Stimulated activated CD4-positive, alpha-beta T cell treated with anti-CD3 and anti-CD28 coated beads, Interleukin-4, amount 100 ng/mL, for 48 hours (primary cell): ENCODE measurements at regions not wholly inside any gene's neighbourhood (a gene's known extent, or its start where the extent isn't known, plus 50 kb on each side); places are given as distances from the start of the nearest gene placed in this dataset.

Experiments
- DNase-seq, 2 donors: peaks; one replicate each; pipeline ENCODE4 v3.0.0-alpha.2; 2020; ENCODE audit warnings: low read depth in 2 of 2

DNA sequence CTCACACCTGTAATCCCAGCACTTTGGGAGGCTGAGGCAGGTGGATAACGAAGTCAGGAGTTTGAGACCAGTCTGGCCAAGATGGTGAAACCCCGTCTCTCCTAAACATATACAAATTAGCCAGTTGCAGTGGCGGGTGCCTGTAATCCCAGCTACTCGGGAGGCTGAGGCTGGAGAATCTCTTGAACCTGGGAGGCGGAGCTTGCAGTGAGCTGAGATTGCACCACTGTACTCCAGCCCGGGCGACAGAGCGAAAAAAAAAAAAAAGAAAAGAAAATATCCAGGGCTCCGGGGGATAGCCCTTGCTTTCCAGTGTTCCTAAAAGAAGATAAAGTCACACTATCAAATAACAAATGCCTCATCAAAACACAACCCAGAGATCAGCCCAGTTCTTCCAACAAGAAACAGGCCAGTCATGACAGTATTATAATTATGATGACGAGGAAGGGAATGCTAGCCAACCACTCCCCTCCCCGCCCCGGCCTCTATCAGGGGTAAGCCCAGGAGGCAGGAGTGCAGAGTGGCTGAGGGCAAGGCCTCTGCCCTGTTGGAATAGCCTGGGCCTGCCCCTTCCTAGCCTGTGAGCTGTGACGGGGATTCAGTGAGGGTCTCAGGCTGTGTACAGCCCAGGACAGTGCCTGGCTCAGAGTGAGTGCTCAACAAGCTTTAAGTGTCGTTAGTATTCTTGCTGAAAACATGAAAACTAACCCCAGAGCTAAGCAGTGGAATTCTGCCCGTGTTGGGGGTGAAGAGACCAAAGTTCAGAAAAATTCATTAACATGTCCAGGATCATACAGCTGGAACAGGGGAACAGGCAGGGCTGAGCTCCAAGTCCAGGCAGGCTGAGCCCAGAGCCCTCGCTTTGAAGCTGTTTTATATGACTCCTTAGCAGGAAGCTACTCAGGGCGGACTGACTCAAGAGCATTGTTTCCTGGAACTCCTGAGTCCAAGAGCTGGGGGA lies 54.3 kb downstream of the FAM241B start:
- no peak for DNase-seq

- DNase-seq = no peak
Measured at GRCh38 chr10:69684981-69685353, 54.9 kb downstream of the FAM241B start.

- no peak for DNase-seq
Measured at GRCh38 chr10:69685426-69685801, 55.4 kb downstream of the FAM241B start.

DNA sequence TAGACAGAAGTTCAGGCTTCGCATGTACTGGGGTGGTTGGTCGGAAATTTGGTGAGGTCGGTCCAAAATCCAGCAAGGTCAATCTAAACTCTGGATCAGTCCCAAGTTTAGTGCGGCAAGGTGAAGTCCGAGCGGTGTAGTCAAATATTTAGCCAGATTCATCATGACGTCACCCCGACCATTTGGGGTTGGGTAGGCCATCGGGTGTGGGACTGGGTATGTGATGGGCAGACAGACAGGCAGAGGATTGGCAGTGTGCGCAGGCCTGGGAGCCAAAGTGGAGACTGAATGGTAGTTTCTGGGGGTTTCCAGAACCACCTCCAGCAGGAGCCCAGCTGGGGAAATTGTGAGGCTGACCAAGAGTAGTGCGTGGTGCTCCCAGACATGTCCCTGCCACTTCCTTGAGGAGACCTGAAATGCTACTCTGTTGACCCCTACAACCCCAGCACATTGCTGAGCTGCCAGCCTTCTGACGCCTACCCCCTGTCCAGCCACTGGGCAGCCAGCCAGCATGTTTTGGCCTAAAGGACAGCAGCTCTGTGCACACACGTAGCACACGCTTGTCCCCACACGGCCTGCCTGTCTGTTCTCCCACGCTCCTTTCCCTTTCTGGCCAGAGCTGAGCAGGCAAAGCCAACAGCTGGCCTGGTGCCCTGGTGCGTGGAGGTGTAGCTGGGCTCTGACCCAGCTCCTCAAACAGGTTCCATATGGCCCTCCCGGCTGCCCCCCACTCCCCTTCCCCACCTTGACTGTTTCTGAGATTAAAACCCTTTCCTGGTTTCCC lies 55.9 kb downstream of the FAM241B start:
- DNase-seq = no peak

GRCh38 chr10:69686866-69687265 lies 56.8 kb downstream of the FAM241B start:
- no peak for DNase-seq

DNA sequence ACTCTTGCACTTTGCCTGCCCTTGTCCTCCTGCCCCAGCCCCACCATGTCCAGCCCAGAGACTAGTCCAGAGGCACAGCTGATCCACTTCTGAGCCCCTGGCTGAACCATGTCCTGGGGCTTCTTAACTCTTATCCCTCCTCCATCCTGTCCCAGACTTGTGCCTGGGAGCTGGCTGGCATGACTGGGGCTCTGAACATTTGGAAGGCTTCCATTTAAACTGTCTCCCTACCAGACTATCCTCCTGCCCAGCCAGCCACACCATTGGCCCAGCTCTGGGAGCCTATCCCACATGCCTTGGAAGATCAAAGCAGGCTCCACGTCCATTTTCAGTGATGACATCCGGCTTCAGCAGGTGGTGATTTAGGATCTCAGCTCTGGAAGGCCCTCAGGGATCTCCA lies 57.4 kb downstream of the FAM241B start:
- DNase-seq = no peak

DNA sequence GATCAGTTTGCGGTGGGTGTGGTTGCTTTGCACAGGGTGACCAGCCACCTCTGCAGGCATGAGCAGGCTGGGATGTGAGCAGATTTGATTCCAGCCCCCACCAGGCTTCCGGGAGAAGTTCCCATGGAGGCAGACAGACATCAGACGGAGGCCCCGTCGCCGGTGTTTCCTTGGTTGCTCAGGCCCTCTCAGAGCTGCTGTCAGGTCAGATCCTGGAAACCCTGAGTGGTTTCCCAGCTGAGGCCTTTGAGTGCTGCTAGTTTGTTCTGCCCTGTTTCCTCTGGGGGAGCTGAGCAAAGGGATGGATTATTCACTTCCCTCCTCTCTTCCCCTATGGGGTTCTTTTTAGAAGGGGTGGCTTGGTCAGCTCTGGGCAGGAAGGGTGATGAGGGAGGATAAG lies 62.2 kb downstream of the FAM241B start:
- no peak for DNase-seq

- no peak for DNase-seq
Measured at GRCh38 chr10:69692891-69693290, 62.8 kb downstream of the FAM241B start.

GRCh38 chr10:69693886-69694285 lies 63.8 kb downstream of the FAM241B start:
- no peak for DNase-seq

DNA sequence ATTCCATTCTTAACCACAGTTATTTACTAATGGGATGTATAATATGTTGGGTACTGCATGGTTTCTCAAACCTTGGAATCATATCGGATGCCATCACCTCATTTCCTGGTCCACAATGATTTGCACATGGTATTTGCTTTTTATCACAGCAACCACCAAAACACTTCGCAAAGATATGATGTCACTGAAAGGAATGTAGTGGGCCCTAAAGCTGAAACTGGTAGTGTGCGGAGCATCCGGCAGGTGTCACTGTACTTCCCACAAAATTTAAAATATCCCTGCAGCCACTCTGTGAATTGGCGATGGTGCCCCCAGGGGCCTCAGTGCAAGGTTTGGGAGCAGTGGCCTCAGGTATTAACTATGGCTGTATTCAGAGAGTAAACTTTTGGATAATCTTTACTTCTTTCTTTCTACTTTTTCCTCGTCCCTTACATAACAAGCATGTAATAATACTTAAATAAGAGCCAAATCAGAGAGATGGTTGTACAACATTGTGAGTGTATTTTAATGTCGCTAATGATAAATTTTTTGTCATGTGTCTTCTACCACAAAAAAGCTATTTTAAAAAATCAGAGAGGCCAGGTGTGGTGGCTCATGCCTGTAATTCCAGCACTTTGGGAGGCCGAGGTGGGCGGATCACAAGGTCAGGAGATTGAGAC lies 66.2 kb downstream of the FAM241B start:
- no peak for DNase-seq

- no peak for DNase-seq
Measured at GRCh38 chr10:69697006-69697405, 67.0 kb downstream of the FAM241B start.

DNA sequence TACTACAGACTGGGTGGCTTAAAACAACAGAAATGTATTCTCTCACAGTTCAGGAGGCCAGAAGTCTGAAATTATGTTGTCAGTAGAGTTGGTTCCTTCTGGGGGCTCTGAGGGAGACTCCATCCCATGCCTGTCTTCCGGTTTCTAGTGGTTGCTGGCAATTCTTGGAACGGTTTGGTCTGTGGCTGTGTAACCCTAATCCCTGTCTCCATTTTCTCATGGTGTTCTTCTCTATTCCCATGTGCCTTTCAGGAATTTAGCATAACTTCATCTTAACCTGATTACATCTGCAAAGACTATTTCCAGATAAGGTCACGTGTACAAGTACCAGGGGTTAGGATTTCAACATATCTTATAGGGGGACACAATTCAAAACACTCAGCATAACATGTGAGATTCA lies 73.2 kb downstream of the FAM241B start:
- no peak for DNase-seq

GRCh38 chr10:69703766-69704630 lies 74.0 kb downstream of the FAM241B start:
- no peak for DNase-seq

GRCh38 chr10:69709366-69709941 lies 79.4 kb downstream of the FAM241B start:
- DNase-seq = no peak

GRCh38 chr10:69710008-69710888 lies 80.2 kb downstream of the FAM241B start:
- no peak for DNase-seq

GRCh38 chr10:69712342-69712741 lies 82.3 kb downstream of the FAM241B start:
- DNase-seq = no peak

DNA sequence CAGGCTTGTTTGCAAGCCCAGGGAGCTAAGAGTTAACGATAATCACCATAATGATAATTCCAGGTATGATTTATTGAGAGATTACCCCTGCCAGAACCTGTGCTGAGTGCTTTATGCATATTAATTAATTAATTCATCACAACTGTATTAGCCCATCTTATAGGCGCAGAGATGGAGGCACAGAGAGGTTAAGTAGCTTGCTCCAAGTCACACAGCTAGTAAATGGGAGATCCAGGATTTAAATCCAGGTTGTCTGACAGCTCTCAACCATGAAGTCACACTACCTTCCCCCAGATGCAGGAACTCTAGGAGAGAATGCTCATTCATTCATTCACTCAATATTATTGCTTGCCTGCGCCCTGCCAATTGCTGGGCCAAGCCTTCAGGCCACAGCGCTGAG lies 84.5 kb downstream of the FAM241B start:
- no peak for DNase-seq

DNA sequence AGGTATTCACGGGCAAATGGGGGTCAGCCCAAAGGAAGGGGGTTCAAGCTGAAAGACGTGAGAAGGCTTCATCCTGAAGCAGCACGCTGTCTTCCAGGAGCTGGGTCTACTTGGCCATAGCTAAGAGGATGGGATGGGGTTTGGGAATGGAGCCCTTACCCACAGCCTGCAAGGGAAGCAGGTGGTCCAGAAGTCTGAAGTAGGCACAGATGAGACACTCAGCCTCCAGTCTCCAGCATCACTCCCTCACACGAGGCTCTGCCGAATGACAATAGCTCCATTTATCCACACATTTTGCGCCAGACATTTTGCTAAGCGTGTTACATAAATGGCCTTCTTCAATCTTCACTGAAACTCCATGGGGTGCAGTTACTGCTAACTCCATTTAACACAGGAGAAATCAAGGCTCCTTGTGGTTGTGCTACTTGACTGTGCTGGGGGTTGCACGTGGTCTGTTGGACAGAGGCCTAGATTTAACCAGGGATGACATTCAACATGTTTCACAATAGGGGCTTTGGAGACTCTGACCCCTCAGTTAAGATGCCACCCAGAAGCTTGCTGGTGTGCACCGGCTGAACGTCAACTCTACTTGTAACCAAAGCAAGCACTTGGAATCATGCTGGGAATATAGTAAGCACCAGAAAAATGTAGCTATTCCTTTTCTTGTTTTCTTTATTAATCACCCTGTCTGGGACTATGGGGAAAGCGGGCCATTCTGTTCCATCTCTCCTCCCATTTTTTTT lies 85.3 kb downstream of the FAM241B start:
- no peak for DNase-seq

- DNase-seq = no peak
Measured at GRCh38 chr10:69715899-69716606, 85.7 kb upstream of the COL13A1 start.
